ENCODE measurements at regions not wholly inside any gene's neighbourhood (a gene's known extent, or its start where the extent isn't known, plus 50 kb on each side); places are given as distances from the start of the nearest gene placed in this dataset.
"Not testable (repeated sequence)": the region's sequence is repeated elsewhere in the genome, so short reads cannot be mapped to it uniquely, and the experiment has no call there.

GRCh38 chr2:128598260-128598659, 279.6 kb upstream of the HS6ST1 start:
- not testable (repeated sequence) for DNase-seq (ENCODE audit: low read depth)

- DNase-seq (ENCODE audit: low read depth) = no peak
These were observed 280.3 kb upstream of the HS6ST1 start for GRCh38 chr2:128598862-128599441.

- no peak for DNase-seq (ENCODE audit: low read depth)
These were observed 281.0 kb upstream of the HS6ST1 start for GRCh38 chr2:128599700-128600099.

GRCh38 chr2:128600581-128601297, 282.1 kb upstream of the HS6ST1 start:
- DNase-seq (ENCODE audit: low read depth) = no peak

- DNase-seq (ENCODE audit: low read depth) = no peak
These were observed 282.8 kb upstream of the HS6ST1 start for GRCh38 chr2:128601298-128602037.

- DNase-seq (ENCODE audit: low read depth) = no peak
These were observed 283.5 kb upstream of the HS6ST1 start for GRCh38 chr2:128602038-128602698.

GRCh38 chr2:128602699-128603101, 284.0 kb upstream of the HS6ST1 start:
- no peak for DNase-seq (ENCODE audit: low read depth)

- DNase-seq (ENCODE audit: low read depth) = no peak
These were observed 284.8 kb upstream of the HS6ST1 start for GRCh38 chr2:128603411-128603924.

- no peak for DNase-seq (ENCODE audit: low read depth)
These were observed 285.4 kb upstream of the HS6ST1 start for GRCh38 chr2:128604045-128604444.

- DNase-seq (ENCODE audit: low read depth) = not testable (repeated sequence)
These were observed 285.9 kb upstream of the HS6ST1 start for GRCh38 chr2:128604581-128604980.

GRCh38 chr2:128605421-128605820, 286.8 kb upstream of the HS6ST1 start:
- DNase-seq (ENCODE audit: low read depth) = no peak

- DNase-seq (ENCODE audit: low read depth) = no peak
These were observed 287.3 kb upstream of the HS6ST1 start for GRCh38 chr2:128605931-128606330.

GRCh38 chr2:128606837-128607236, 288.2 kb upstream of the HS6ST1 start:
- DNase-seq (ENCODE audit: low read depth) = no peak

GRCh38 chr2:128607440-128607839, 288.8 kb upstream of the HS6ST1 start:
- no peak for DNase-seq (ENCODE audit: low read depth)

- no peak for DNase-seq (ENCODE audit: low read depth)
These were observed 289.3 kb upstream of the HS6ST1 start for GRCh38 chr2:128607911-128608506.

- no peak for DNase-seq (ENCODE audit: low read depth)
These were observed 290.5 kb upstream of the HS6ST1 start for GRCh38 chr2:128608921-128609880.

- no peak for DNase-seq (ENCODE audit: low read depth)
These were observed 291.8 kb upstream of the HS6ST1 start for GRCh38 chr2:128610496-128610895.

- no peak for DNase-seq (ENCODE audit: low read depth)
These were observed 293.0 kb upstream of the HS6ST1 start for GRCh38 chr2:128611421-128612320.

GRCh38 chr2:128612628-128613027, 294.0 kb upstream of the HS6ST1 start:
- DNase-seq (ENCODE audit: low read depth) = no peak

GRCh38 chr2:128613351-128613750, 294.7 kb upstream of the HS6ST1 start:
- no peak for DNase-seq (ENCODE audit: low read depth)
